ENCODE measurements at regions not wholly inside any gene's neighbourhood (a gene's known extent, or its start where the extent isn't known, plus 50 kb on each side); places are given as distances from the start of the nearest gene placed in this dataset.

GRCh38 chrX:42585842-42586621 is 191.9 kb downstream of the PPP1R2C start:
- no peak for TF ChIP-seq ELF4 (IDR thresholded peaks at IDR 0.05)
- no peak for TF ChIP-seq FOXK2 (IDR thresholded peaks at IDR 0.05)
- no peak for TF ChIP-seq ZNF384 (IDR thresholded peaks at IDR 0.05)
- TF ChIP-seq BHLHE40 (IDR thresholded peaks at IDR 0.05; ENCODE audit: borderline replicate concordance) = no peak
- TF ChIP-seq FOXM1 (IDR thresholded peaks at IDR 0.05; ENCODE audit: borderline replicate concordance) = no peak
- TF ChIP-seq SUZ12 (IDR thresholded peaks at IDR 0.05) = no peak
- no peak for TF ChIP-seq HDGF (IDR thresholded peaks at IDR 0.05; ENCODE audit: borderline replicate concordance)
- no peak for TF ChIP-seq CTBP1 (IDR thresholded peaks at IDR 0.05; ENCODE audit: borderline replicate concordance)

All from HEK293T (cell line).